Hepatocyte (in vitro differentiated cells): ENCODE measurements at regions not wholly inside any gene's neighbourhood (a gene's known extent, or its start where the extent isn't known, plus 50 kb on each side); places are given as distances from the start of the nearest gene placed in this dataset.

ENCODE experiments used
- DNase-seq: peaks from one replicate; pipeline ENCODE4 v3.0.0-alpha.2; 2016; ENCODE audit warnings: low spot score
- H2AFZ ChIP-seq: fragments of 200-600 bp; sonication (generic); 2 replicates; pipeline ENCODE4 v1.6.0; 2016; ENCODE audit warnings: antibody characterized with exemption, mild to moderate bottlenecking
- H3K27ac ChIP-seq: fragments of 200-600 bp; sonication (generic); 2 replicates; pipeline ENCODE4 v1.5.1; 2016; ENCODE audit warnings: mild to moderate bottlenecking
- H3K27me3 ChIP-seq: fragments of 200-600 bp; sonication (generic); 2 replicates; pipeline ENCODE4 v1.6.1; 2016
- H3K36me3 ChIP-seq: fragments of 200-600 bp; sonication (generic); replicated peaks from 2 replicates; pipeline ENCODE4 v1.5.1; 2016; ENCODE audit warnings: low read depth; ENCODE audit not compliant: insufficient read depth
- H3K4me1 ChIP-seq: fragments of 200-600 bp; sonication (generic); 2 replicates; pipeline ENCODE4 v1.5.1; 2016; ENCODE audit warnings: mild to moderate bottlenecking, moderate library complexity; ENCODE audit not compliant: insufficient read depth
- H3K4me2 ChIP-seq: fragments of 200-600 bp; sonication (generic); 2 replicates; pipeline ENCODE4 v1.6.0; 2016
- H3K4me3 ChIP-seq: fragments of 200-600 bp; sonication (generic); 2 replicates; pipeline ENCODE4 v1.5.1; 2016; ENCODE audit warnings: mild to moderate bottlenecking
- H3K79me2 ChIP-seq: fragments of 200-600 bp; sonication (generic); 2 replicates; pipeline ENCODE4 v1.6.0; 2017; ENCODE audit warnings: mild to moderate bottlenecking
- H3K9me2 ChIP-seq: fragments of 200-600 bp; sonication (generic); replicated peaks from 2 replicates; pipeline ENCODE4 v1.6.0; 2017; ENCODE audit warnings: mild to moderate bottlenecking; ENCODE audit not compliant: insufficient read depth
- H3K9me3 ChIP-seq: fragments of 200-600 bp; sonication (generic); 2 replicates; pipeline ENCODE4 v1.5.1; 2016; ENCODE audit warnings: low read depth, mild to moderate bottlenecking
- H4K20me1 ChIP-seq: fragments of 200-600 bp; sonication (generic); 2 replicates; pipeline ENCODE4 v1.6.0; 2016; ENCODE audit warnings: mild to moderate bottlenecking; ENCODE audit not compliant: insufficient read depth, poor library complexity, severe bottlenecking
- CTCF ChIP-seq: fragments of 200-600 bp; sonication (generic); IDR thresholded peaks from 2 replicates; pipeline ENCODE4 v1.5.1; 2016; ENCODE audit warnings: antibody characterized with exemption, mild to moderate bottlenecking; ENCODE audit not compliant: poor library complexity
- EZH2 ChIP-seq: fragments of 200-600 bp; sonication (generic); IDR thresholded peaks from 2 replicates; pipeline ENCODE4 v1.6.1; 2016; ENCODE audit warnings: antibody characterized with exemption, mild to moderate bottlenecking, borderline replicate concordance
- EZH2phosphoT487 ChIP-seq: fragments of 200-600 bp; sonication (generic); IDR thresholded peaks from one replicate; pipeline ENCODE4 v1.6.1; 2018; ENCODE audit warnings: antibody characterized with exemption, mild to moderate bottlenecking, low read depth, moderate library complexity; ENCODE audit not compliant: unreplicated experiment, severe bottlenecking
- WGBS: methylation state at CpG from one replicate; pipeline ENCODE4 v1.1.6; 2016; ENCODE audit warnings: low lambda C conversion rate; ENCODE audit errors: missing lambda C conversion rate; 5-methylcytosine and 5-hydroxymethylcytosine counted together

GRCh38 chr6:155709262-155709661 lies 253.6 kb upstream of the NOX3 start:
- no peaks in the 10 kb centered on the region for H3K4me1 ChIP-seq
- WGBS, result 96% methylated on average over 10 of the region's 10 CpGs
- no peak overlapping the region for H3K4me2 ChIP-seq
- no peaks in the 10 kb centered on the region for H3K9me3 ChIP-seq
- H3K27ac ChIP-seq, result no peak overlapping the region
- H2AFZ ChIP-seq, result no peak overlapping the region
- no peak for TF ChIP-seq CTCF
- TF ChIP-seq EZH2, result no peak
- no peak for TF ChIP-seq EZH2phosphoT487
- no peaks in the 10 kb centered on the region for H3K79me2 ChIP-seq
- no peaks in the 10 kb centered on the region for H4K20me1 ChIP-seq
- no peak overlapping the region for H3K4me3 ChIP-seq
- no peak for DNase-seq
- no peaks in the 10 kb centered on the region for H3K27me3 ChIP-seq
- H3K9me2 ChIP-seq, result no peaks in the 10 kb centered on the region
- no peaks in the 10 kb centered on the region for H3K36me3 ChIP-seq

GRCh38 chr6:155708100-155708499 lies 252.5 kb upstream of the NOX3 start:
- Histone ChIP-seq H4K20me1 (no peaks in the 10 kb centered on the region), H3K9me3 (no peaks in the 10 kb centered on the region), H3K79me2 (no peaks in the 10 kb centered on the region), H2AFZ (no peak overlapping the region), H3K4me3 (no peak overlapping the region), H3K4me2 (no peak overlapping the region), H3K27ac (no peak overlapping the region), H3K9me2 (no peaks in the 10 kb centered on the region), H3K36me3 (no peaks in the 10 kb centered on the region), H3K27me3 (no peaks in the 10 kb centered on the region), H3K4me1 (no peaks in the 10 kb centered on the region)
- no peak for TF ChIP-seq EZH2phosphoT487
- TF ChIP-seq EZH2, result no peak
- no peak for TF ChIP-seq CTCF
- DNase-seq, result no peak
- 96% methylated on average over 5 of the region's 5 CpGs for WGBS

DNA sequence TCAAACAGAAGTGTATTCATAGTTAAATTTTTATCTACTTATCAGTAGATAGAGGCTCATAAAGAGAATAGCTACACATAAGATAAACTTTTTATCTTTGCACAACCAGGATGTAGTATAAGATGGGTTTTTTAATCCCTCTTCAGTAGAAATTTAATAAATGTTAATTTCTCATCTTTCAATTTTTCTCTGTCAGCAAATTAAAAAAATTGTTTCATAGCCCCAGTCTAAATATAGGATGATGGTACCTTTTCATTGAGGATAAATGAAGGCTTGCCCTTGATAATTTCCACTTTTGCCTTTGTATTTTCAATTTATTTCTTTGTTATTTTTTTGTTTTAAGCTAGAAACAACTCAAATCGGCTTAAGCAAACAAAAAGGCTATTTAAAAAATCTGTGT lies 251.2 kb upstream of the NOX3 start:
- Histone ChIP-seq H3K4me2 (no peak overlapping the region), H3K27me3 (no peaks in the 10 kb centered on the region), H3K9me2 (no peaks in the 10 kb centered on the region), H3K79me2 (no peaks in the 10 kb centered on the region), H3K36me3 (no peaks in the 10 kb centered on the region), H4K20me1 (no peaks in the 10 kb centered on the region), H3K4me1 (no peaks in the 10 kb centered on the region), H3K27ac (peak overlapping the region; percentile 13), H3K9me3 (no peaks in the 10 kb centered on the region), H2AFZ (no peak overlapping the region), H3K4me3 (no peak overlapping the region)
- WGBS, result 82% methylated on average over 1 of the region's 1 CpG
- no peak for DNase-seq
- TF ChIP-seq EZH2, result no peak
- no peak for TF ChIP-seq CTCF
- TF ChIP-seq EZH2phosphoT487, result no peak

GRCh38 chr6:155706341-155706740 lies 250.7 kb upstream of the NOX3 start:
- Histone ChIP-seq H3K27ac (peak overlapping the region; percentile 13), H3K4me3 (no peak overlapping the region), H2AFZ (peak overlapping the region; percentile 42), H3K9me2 (no peaks in the 10 kb centered on the region), H3K79me2 (no peaks in the 10 kb centered on the region), H3K9me3 (no peaks in the 10 kb centered on the region), H3K36me3 (no peaks in the 10 kb centered on the region), H3K4me1 (no peaks in the 10 kb centered on the region), H3K4me2 (no peak overlapping the region), H3K27me3 (no peaks in the 10 kb centered on the region), H4K20me1 (no peaks in the 10 kb centered on the region)
- TF ChIP-seq CTCF (no peak), EZH2phosphoT487 (no peak), EZH2 (no peak)
- DNase-seq, result no peak
- 74% methylated on average over 2 of the region's 2 CpGs for WGBS
